GM18867 (cell line): ENCODE measurements at regions not wholly inside any gene's neighbourhood (a gene's known extent, or its start where the extent isn't known, plus 50 kb on each side); places are given as distances from the start of the nearest gene placed in this dataset.
A peak's percentile ranks its signal among the peaks of the same experiment; 100 is the strongest.
"Not testable (repeated sequence)": the region's sequence is repeated elsewhere in the genome, so short reads cannot be mapped to it uniquely, and the experiment has no call there.

Experiments
- ATAC-seq: cut with Tn5 transposase; IDR thresholded peaks from one replicate; pipeline ENCODE4 v1.9.1; 2021; ENCODE audit warnings: mild to moderate bottlenecking, moderate library complexity; ENCODE audit not compliant: unreplicated experiment

DNA sequence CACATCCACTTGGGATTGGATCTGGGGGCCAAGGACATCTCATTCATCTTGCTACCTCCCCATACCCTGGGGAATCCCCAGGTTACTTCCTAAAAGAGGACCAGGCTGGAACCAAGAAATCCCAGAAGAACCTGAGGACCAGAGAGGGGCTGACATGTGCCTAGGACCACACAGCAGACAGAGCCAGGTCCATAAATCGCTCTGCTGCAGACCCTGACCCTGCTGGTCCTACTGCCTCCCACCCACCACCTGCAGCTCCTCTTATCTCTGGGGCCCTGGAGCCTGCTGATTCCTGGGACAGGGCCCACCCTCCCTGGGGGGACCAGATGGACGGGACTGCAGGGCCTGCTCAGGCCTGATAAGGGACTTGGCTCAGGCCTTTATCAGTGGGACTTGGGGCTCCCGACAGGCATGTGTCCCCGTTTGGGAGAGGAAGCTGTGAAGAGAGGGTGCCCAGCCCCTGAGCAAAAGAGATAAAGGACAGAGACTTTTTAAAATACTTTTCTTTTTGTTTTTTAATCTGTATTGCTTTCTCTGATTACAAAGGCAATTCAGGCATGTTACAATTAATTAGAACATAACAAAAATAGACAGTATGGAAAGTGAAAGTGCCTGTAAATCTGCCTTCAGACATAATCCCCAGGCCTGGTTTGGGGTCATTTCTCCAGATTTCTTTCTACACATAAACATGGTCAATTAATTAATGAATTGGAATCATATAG lies 101.3 kb upstream of the LARP1 start:
- no peak for ATAC-seq

DNA sequence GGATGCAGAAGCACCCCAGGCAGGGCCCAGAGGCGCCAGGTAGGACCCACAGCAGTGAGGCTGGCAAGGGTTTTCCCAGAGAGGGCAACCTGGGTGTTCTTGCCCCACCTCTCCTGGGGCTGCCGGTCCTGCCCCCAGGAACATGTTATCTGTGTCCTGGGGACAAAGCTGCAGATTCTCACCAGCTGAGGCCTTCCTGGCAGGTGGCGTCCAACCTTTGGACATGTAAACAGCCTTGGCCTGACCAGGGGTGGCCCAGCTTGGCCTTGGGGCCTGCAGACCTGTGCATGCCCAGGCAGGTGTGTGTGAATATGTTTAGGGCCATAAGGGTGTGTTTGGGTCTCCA lies 101.8 kb upstream of the LARP1 start:
- ATAC-seq, result no peak

DNA sequence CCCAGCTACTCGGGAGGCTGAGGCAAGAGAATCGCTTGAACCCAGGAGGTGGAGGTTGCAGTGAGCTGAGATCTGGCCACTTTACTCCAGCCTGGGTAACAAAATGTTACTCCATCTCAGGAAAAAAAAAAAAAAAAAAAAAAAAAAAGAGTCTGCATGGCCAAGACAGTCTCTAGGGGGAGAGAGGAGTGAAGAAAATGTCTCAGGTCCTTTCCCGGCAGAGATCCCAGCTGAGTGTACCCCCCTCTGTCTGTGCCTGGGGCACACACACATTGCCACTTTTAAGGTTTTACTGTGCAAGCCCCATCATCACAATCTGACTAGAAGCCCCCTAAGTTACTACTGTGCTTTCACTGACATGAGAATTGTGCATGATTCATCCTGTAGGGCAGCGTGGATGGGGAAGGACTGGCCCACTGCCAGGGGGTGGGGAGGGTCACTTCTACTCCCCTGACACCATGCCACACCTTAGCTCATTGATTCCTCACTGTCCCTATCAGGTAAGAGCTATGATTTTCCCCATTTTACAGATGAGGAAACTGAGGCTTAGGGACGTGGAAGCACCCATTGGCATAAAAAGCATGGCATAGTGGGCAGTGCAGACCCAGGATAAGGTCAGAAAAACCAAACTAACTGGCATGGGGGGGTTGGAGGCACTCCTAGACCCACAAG lies 102.3 kb upstream of the LARP1 start:
- ATAC-seq, result no peak

DNA sequence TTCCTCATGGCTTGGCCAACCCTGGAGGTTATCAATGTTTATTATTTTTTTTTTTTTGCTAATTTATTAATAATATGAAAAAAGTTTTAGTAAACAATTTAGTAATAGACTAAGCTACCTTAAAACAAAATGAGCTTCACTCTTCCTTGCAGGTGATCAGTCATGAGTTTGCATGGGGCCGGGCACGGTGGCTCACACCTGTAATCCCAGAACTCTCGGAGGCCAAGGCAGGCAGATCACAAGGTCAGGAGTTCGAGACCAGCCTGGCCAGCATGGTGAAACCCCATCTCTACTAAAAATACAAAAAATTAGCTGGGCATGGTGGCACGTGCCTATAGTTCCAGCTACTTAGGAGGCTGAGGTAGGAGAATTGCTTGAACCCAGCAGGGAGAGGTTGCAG lies 103.4 kb upstream of the LARP1 start:
- ATAC-seq, result not testable (repeated sequence)

DNA sequence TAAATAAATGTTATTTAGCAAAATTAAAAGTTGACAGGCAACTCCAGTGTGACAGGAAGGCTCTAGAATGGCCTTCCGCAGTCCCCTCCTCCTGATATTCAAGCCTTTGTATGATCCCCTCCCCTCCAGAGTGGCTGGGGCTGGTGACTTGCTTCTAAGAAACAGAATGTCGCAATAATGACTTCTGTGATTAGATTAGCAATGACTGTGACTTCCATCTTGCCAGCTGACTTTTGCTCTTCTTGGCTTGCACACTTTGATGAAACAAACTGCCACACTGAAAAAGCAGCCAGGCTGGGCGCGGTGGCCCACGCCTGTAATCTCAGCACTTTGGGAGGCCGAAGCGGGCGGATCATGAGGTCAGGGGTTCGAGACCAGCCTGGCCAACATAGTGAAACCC lies 106.5 kb upstream of the LARP1 start:
- no peak for ATAC-seq

DNA sequence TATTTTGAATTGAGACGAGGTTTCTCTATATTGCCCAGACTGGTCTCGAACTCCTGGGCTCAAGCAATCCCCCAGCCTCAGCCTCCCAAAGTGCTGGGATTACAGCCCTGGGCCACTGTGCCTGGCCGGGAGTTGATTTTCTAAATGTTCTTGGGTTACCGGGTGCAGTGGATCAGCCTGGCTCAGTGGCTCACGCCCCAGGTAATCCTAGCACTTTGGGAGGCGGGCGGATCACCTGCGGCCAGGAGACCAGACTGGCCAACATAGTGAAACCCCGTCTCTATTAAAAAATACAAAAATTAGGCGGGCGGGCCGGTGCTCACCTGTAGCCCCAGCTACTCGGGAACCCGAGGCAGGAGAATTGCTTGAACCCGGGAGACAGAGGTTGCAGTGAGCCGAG lies 106.9 kb upstream of the LARP1 start:
- no peak for ATAC-seq

DNA sequence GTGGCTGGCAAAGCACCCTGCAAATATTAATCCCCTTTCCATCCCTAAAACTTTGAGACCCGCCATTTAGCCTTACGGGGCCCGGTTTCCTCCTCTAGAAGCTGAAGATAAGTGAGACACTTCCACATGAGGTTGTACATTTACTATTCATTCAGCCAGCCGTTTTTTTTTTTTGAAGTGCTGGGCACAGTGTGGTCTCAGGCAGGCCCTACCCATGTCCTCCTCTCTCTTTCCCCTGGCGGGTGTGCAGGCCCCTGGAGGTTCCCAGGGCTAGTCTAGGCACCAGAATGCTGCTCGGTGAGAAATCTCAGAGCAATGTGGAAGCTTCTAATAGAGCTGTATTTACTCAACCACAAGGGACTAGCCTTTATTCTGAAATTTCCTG lies 107.4 kb upstream of the LARP1 start:
- no peak for ATAC-seq

DNA sequence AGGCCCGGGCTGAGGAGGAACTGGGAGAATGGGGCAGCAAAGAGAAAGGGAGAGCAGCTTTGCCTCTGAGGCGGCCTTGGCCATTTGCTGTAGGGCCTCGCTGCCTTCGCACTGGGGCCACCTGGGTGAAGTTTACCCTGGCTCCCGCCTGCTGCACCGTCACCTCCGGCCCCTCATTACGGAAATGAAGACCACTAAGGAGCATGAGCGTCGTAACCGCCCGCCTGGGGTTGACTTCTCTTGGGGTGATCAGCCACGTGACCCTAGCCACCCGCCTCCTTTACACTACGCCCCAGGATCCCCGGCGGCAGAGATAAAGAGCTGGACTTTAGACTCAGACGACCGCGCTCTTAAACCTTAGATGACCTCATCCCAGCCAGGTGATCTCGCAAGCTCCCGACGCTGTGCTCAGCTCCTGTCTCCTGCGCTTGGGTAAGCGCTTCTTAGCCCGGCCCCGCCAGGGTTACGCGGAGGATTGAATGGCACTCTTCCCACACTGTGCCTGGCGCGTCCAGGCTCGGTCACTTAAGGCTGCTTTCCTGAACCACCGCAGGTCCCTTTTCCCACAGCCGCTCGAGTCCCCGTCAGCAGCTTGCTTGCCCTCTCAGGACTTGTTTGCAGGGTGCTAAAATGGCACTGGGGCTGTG lies 107.9 kb upstream of the LARP1 start:
- ATAC-seq, result peak; percentile 53

DNA sequence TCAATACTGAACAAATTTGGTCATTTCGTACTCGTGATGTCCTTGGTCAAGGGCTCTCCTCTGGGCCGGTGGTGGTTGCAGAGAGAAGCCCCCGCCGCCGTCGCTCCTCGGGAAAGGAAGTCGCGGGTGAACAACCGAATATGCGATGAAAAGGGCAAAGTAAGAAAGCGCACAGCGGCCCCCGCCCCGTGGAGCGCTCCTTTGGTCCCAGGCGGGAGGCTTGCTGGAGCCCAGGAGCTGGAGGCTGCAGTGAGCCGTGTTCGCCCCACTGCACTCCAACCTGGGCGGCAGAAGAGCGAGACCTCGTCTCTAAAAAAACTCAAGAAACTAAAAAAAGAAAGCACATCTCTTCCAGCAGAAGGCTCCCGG lies 108.4 kb upstream of the LARP1 start:
- no peak for ATAC-seq

DNA sequence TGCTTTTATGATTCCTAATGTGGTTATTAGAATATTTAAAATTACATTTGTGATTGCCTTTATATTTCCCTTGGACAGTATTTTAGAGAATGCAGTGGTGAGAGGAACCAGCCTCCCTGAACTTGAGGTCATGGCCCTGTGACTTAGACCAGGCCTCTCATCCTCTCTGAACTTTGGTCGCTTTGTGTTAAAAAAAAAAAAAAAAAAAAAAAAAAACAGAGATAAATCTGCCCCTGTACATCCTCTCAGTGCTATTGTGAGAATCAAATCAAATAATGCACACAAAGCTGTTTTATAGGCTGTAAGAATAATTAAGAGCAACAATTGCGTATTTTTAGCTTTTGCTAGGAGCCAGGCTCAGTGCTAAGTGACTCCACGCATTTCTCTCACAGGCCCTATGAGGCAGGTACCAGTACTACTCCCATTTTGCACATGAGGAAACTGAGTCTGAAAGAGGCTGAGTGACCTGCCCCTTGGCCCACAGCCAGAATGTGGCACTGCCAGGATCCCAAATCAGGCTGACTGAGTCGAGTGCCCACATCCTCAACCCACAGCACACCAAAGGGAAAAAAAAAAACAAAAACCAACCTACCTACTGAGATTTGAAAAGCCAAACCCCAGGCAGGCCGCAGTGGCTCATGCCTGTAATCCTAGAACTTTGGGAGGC lies 110.3 kb upstream of the LARP1 start:
- ATAC-seq, result no peak

DNA sequence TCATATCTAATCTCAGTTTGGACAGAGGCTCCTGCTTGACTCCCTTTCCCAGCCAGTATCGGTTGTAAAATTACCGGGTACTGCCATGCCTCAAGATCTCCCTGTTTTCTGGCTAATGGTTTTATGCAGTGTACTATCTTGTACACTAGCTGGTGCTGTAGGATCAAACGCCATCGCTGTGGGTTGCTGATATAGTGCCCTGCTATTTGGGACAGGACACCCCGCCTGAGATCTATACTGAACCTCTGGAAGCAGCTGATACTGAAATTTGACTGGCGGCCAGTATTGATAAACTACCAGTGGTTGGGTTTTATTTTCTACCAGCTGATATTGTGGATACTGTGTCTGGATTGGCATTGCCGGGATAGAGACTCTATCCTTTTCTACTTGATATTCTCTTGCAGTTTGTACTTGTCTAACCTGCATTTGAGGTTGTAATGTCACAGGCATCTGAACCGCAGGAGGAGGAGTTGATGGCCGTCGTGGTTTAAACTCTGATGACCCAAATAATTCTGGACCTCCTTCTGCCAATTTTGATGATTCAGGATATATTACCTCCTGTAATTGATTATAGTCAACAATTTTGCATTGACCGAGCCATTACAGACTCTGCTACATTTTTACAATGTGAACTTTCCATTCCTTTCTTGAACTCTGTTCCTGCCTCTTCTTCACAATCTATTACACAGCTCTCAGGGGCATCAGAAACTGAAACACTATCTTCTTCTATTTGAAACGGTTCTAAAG lies 112.5 kb upstream of the LARP1 start:
- no peak for ATAC-seq

DNA sequence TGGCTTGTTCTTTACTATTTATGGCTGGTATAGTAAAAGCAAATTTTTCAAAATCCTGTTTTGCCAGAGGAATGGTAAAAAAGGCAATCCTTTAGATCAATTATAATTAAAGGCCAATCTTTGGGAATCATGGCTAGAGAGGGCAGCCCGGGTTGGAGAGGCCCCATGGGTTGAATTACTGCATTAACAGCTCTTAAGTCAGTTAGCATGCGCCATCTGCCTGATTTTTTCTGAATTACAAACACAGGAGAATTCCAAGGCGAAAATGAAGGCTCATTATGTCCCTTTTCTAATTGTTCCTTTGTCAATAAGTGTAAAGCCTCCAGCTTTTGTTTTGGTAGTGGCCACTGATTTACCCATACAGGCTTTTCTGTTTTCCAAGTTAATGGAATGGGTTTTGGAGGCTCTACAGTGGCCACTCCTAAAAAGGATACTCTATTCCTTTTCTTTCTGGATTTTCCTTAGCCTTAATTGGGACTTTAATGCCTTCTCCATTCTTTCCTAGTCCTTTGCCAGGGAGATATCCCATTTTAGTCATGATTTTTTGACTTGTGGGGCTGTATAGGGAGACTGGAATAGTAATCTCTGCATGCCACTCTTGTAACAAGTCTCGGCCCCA lies 114.9 kb upstream of the LARP1 start:
- ATAC-seq, result not testable (repeated sequence)

DNA sequence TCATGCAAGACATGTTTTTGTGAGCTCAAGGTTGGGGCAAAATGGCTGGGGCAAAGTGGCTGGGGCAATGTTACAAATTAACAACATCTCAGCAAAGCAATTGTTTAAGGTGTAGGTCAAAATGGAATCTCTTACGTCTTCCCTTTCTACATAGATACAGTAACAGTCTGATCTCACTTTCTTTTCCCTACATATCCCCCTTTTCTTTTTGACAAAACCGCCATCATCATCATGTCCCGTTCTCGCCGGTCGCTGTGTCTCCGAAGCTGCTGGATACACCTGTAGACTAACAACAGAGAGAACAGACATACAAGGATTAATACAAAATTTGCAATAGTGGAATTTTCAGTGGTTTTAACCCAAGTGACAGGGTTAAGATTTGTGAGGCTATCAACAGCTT lies 118.4 kb upstream of the LARP1 start:
- not testable (repeated sequence) for ATAC-seq

DNA sequence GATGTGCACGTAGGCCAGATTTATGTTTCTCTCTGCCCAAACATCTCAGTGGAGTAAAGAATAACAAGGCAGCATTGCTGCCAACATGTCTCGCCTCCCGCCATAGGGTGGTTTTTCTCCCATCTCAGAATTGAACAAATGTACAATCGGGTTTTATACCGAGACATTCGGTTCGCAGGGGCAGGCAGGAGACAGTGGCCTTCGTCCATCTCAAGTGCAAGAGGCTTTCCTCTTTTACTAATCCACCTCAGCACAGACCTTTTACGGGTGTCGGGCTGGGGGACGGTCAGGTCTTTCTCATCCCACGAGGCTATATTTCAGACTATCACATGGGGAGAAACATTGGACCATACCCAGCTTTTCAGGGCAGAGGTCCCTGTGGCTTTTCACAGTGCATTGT lies 118.9 kb upstream of the LARP1 start:
- ATAC-seq, result not testable (repeated sequence)

DNA sequence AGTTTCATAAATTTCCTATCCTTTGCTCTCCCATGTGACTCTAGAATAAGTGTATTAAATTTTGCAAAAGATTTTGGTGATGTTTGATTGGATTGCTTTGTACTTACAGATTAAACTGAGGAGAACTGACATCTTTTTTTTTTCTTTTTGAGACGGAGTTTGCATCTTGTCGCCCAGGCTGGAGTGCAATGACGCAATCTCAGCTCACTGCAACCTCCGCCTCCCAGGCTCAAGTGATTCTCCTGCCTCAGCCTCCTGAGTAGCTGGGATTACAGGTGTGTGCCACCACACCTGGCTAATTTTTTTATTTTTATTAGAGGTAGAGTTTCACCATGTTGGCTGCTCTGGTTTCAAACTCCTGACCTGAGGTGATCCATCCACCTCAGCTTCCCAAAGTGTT lies 121.4 kb upstream of the LARP1 start:
- ATAC-seq, result not testable (repeated sequence)

DNA sequence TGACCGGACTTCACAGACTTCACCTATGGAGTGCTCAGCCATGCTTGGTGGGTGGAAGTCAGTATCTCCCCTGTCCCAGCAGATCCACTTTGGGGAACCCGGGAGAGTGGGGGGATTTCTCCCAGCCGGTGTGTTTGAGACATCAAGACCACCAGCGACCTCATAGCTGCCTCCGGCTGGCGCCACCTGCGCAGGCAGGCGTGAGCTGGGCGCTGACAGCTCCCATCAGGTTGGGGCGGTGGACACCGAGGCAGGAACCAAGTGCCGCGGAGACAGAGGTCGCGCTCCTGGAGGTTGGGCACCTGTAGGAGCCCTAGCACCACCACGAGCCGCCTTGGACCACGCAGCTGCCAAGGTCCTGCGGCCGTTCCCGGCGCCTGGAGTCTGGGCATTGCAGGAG lies 124.0 kb upstream of the LARP1 start:
- no peak for ATAC-seq

DNA sequence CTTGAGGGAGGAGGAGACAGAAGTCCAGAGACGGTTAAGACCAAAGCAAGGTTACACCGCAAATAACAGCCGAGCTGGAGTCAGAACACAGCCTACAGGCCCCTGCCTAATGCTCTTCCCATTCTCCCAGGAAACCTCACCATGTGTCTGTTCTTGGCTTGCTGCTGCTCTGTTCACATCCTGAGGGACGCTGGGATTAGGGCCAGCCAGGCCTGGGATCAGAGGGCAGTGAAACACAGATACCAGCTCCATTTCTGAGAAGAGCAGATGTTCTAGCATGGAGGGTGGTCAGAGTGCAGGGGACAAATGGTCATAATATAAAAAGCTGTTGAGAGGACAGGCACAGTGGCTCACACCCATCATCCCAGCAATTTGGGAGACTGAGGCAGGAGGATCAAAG lies 124.8 kb upstream of the LARP1 start:
- ATAC-seq, result no peak

DNA sequence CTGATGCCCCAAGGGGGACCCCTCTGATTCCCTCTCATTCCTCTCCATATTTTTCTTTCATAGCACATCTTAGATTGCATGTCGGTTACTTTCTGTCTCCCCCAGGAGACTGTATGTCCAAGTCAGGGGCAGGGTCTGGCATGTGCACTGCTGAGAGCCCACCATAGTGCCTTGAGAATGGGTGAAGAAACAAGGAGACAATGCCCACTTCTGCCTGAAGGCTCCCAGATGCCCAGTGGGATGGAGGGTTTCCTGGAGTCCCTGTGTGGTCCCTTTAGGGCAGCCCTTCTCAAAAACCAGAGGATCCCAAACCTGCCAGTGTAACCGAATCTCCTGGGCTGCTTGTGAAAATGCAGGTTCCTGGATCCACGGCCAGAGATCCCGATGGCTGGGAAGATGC lies 126.5 kb upstream of the LARP1 start:
- no peak for ATAC-seq

DNA sequence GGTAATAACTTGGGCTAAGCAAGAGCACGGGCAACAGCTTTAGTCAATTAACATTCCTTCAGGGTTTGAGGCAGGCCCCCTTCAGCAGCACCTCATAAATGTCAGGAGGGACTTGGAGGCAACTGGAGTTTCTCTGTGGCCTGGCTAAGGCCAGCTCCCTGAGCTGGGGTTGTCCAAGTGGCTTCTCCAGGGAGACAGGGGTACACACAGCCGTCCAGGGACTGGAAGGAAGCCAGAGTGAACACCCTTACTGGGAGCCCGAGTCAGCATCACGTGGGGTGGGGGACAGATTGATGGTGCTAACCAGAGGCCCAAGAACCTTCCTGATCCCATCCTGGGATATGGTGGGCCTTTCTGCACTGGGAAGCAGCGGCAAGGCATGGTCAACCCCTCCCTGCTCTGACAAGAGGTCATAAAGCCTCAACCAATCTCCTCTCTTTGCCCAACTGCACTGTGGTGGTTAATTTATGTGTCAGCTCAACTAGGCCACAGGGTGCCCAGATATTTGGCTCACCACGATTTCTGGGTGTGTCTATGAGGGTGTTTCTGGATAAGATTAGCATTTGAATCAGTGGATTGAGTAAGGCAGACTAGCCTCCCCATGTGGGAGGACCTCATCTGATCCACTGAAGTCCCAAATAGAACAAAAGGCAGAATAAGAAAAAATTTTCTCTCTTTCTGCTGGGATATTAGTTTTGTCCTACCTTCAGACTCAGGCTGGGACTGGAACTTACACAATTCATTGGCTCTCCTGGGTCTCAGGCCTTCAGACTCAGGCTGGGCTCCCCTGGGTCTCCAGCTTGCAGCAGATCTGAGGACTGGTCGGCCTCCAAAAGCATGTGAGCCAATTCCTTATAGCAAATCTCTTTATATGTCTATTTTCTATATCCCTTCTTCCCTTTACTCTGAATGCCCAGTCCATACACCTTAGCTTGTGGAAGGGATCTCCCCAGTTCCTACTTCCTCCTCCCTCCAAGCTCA lies 127.2 kb upstream of the LARP1 start:
- no peak for ATAC-seq
